GM23338 (cell line): ENCODE measurements at regions not wholly inside any gene's neighbourhood (a gene's known extent, or its start where the extent isn't known, plus 50 kb on each side); places are given as distances from the start of the nearest gene placed in this dataset.

ENCODE experiments used
- EZH2phosphoT487 ChIP-seq: fragments of 200-600 bp; sonication (generic); IDR thresholded peaks from one replicate; pipeline ENCODE4 v1.8.1; 2018; ENCODE audit warnings: antibody characterized with exemption; ENCODE audit not compliant: unreplicated experiment
- JUNB ChIP-seq: IDR thresholded peaks from one replicate; pipeline ENCODE4 v1.6.1; 2016; ENCODE audit warnings: antibody characterized with exemption; ENCODE audit not compliant: unreplicated experiment

DNA sequence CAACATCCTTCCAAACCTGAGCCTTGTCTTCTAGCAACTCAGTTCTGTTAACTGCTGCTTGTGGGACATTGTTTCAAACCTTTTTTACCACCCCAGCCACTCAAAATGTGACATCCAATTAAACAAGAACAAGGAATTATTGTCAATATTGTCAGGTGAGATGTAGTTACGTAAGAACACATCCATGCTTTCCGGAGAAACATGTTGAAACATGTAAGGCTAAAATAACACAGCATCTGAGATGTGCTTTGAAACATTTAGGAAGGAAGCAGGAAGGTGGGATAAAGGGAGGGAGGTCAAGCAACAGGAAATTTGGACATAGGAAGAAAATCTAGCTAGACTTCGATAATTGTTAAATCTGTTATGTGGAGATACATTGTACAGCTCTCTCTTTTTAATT is 50.9 kb upstream of the PRICKLE2 start (continued):
- no peak for TF ChIP-seq EZH2phosphoT487
- no peak for TF ChIP-seq JUNB
